Large intestine (tissue), 3 donors: ENCODE measurements at regions not wholly inside any gene's neighbourhood (a gene's known extent, or its start where the extent isn't known, plus 50 kb on each side); places are given as distances from the start of the nearest gene placed in this dataset.
"Not testable (repeated sequence)": the region's sequence is repeated elsewhere in the genome, so short reads cannot be mapped to it uniquely, and the experiment has no call there.

Experiments used
- DNase-seq, 2 donors: peaks; one replicate each; pipeline versions ENCODE4 v3.0.0 to v3.0.0-alpha.2; 2013
- H3K27ac ChIP-seq: one replicate; pipeline ENCODE4 v1.5.1; 2013; ENCODE audit warnings: low read length
- H3K27me3 ChIP-seq: 2 replicates; pipeline ENCODE4 v1.6.1; 2013; ENCODE audit warnings: low read length; ENCODE audit not compliant: control insufficient read depth, insufficient read depth
- H3K36me3 ChIP-seq: 2 replicates; pipeline ENCODE4 v1.6.1; 2013; ENCODE audit warnings: low read length; ENCODE audit not compliant: control insufficient read depth, insufficient read depth
- H3K4me1 ChIP-seq: one replicate; pipeline ENCODE4 v1.6.1; 2013; ENCODE audit warnings: low read length; ENCODE audit not compliant: control insufficient read depth, insufficient read depth
- H3K4me3 ChIP-seq: one replicate; pipeline ENCODE4 v1.5.1; 2013; ENCODE audit warnings: low read length
- H3K9me3 ChIP-seq: one replicate; pipeline ENCODE4 v1.6.1; 2013; ENCODE audit warnings: mild to moderate bottlenecking, low read depth, low read length, moderate library complexity; ENCODE audit not compliant: control insufficient read depth
- WGBS: methylation state at CpG from one replicate; pipeline ENCODE4 v1.1.5; 2013; ENCODE audit warnings: low lambda C conversion rate; ENCODE audit not compliant: insufficient coverage; 5-methylcytosine and 5-hydroxymethylcytosine counted together

DNA sequence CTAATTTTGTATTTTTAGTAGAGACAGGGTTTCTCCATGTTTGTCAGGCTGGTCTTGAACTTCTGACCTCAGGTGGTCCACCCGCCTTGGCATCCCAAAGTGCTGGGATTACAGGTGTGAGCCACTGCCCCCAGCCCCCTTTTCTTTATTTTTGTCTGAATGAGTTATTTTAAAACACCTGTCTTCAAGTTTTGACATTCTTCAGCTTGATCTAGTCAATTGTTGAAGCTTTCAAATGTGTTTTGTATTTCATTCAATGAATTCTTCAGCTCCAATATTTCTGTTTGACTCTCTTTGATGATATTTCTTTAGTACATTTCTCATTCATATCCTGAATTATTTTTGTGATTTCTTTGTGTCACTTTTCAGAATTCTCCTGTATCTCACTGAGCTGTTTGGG, 486.2 kb downstream of the DMAC1 start:
- no peaks in the 10 kb centered on the region for H3K27me3 ChIP-seq
- H3K27ac ChIP-seq, result no peak overlapping the region
- whole genome bisulfite sequencing, result 80% methylated on average over 1 of the region's 1 CpG
- H3K9me3 ChIP-seq, result peaks cover 28% of the 10 kb centered on the region
- H3K4me1 ChIP-seq, result no peaks in the 10 kb centered on the region
- H3K36me3 ChIP-seq, result no peaks in the 10 kb centered on the region
- no peak for DNase-seq
- H3K4me3 ChIP-seq, result no peak overlapping the region

GRCh38 chr9:7309051-7309450, 490.5 kb downstream of the DMAC1 start:
- not testable (repeated sequence) for H3K4me3 ChIP-seq, H3K4me1 ChIP-seq, H3K27ac ChIP-seq, H3K27me3 ChIP-seq, DNase-seq, H3K36me3 ChIP-seq
- WGBS, result 100% methylated on average over 2 of the region's 7 CpGs
- H3K9me3 ChIP-seq, result peaks cover 22% of the 10 kb centered on the region

GRCh38 chr9:7305677-7306076, 493.9 kb downstream of the DMAC1 start:
- no peaks in the 10 kb centered on the region for H3K4me1 ChIP-seq
- no peak overlapping the region for H3K27ac ChIP-seq
- H3K36me3 ChIP-seq, result no peaks in the 10 kb centered on the region
- no peak for DNase-seq
- 92% methylated on average over 2 of the region's 3 CpGs for WGBS
- H3K27me3 ChIP-seq, result no peaks in the 10 kb centered on the region
- peaks cover 4% of the 10 kb centered on the region for H3K9me3 ChIP-seq
- no peak overlapping the region for H3K4me3 ChIP-seq

DNA sequence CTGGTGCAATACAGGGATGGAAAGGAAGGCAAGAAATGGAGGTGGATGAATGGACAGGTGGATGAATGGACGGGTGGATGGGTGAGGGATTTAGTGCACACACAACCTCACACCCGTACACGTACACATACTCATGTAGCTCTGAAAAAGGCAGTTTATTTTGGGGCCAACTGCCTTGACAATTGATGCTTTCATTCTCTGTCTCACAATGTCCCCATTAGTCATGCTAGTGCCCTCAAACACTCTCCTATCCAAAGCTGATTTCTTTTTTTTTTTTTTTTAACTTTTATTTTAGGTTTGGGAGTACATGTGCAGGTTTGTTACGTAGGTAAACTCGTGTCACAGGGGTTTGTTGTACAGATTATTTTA, 495.0 kb downstream of the DMAC1 start:
- H3K27ac ChIP-seq, result no peak overlapping the region
- H3K36me3 ChIP-seq, result no peaks in the 10 kb centered on the region
- no peaks in the 10 kb centered on the region for H3K27me3 ChIP-seq
- H3K9me3 ChIP-seq, result no peaks in the 10 kb centered on the region
- no CpG with 5 or more reads among the region's 5 CpGs for WGBS
- no peaks in the 10 kb centered on the region for H3K4me1 ChIP-seq
- no peak for DNase-seq
- no peak overlapping the region for H3K4me3 ChIP-seq

DNA sequence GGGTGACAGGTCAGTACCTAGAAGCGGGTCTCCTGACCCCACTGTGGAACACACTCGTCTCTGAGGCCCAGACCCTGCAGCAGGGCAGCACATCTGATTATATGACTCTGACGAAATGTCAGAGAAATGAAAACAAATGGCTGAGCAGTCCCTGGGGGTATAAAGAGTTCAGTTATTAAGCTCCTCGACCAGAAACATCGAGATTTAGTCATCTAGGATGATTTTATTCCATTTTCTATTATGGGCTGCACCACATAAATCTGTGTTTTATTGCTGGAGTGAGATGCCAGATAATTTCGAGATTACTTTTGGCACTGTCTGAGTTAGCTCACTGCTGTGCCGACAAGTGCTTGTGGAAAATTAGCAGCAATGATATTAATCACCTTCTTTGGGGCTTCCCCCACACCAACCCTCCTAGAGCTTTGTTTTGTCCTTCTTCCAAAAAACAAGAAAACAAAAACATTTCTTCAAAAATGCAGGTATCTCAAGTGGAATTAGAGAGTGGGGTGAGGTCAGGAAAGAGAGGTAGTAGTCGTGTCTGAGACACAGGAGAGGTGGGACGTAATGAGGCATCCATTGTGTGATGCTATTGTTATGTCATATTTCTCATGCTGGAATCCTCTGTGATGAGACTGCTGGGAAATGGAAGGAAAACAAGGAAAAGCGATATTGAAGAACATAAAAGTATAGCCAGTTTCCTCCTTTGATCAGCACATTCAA, 495.5 kb downstream of the DMAC1 start:
- Histone ChIP-seq H3K9me3 (no peaks in the 10 kb centered on the region), H3K4me1 (no peaks in the 10 kb centered on the region), H3K4me3 (no peak overlapping the region), H3K36me3 (no peaks in the 10 kb centered on the region), H3K27ac (no peak overlapping the region), H3K27me3 (no peaks in the 10 kb centered on the region)
- DNase-seq, result no peak
- WGBS, result 85% methylated on average over 3 of the region's 10 CpGs

- H3K9me3 ChIP-seq, result no peaks in the 10 kb centered on the region
- H3K36me3 ChIP-seq, result no peaks in the 10 kb centered on the region
- H3K27me3 ChIP-seq, result no peaks in the 10 kb centered on the region
- no peak overlapping the region for H3K27ac ChIP-seq
- H3K4me3 ChIP-seq, result no peak overlapping the region
- WGBS, result no CpG with 5 or more reads among the region's 3 CpGs
- no peak for DNase-seq
- no peaks in the 10 kb centered on the region for H3K4me1 ChIP-seq
Observed at GRCh38 chr9:7300484-7300883, 499.1 kb downstream of the DMAC1 start.

DNA sequence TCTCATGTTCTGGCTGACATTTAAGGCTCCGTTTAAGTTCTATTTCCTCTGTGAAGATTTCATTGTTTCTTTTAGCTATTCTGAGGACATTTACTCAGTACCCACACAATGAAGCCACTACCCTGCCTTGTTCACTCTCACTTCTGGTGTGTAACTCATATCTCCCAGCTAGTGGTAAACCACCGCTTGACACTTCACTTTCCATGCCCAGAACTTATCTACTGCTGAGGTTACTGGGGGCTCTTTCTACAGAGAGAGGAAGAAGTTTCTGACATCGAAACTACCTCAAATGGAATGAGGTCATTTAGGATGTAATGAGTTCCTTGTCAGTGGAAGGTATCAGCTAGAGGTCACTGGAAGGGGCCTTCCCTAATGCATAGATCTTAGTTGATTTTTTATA, 501.5 kb downstream of the DMAC1 start:
- Histone ChIP-seq H3K9me3 (no peaks in the 10 kb centered on the region), H3K4me1 (no peaks in the 10 kb centered on the region), H3K4me3 (no peak overlapping the region), H3K27ac (no peak overlapping the region), H3K36me3 (no peaks in the 10 kb centered on the region), H3K27me3 (no peaks in the 10 kb centered on the region)
- 83% methylated on average over 1 of the region's 3 CpGs for WGBS
- DNase-seq, result no peak

GRCh38 chr9:7297521-7297920, 502.1 kb downstream of the DMAC1 start:
- WGBS, result no CpG with 5 or more reads among the region's 1 CpG
- Histone ChIP-seq H3K4me3 (no peak overlapping the region), H3K27me3 (no peaks in the 10 kb centered on the region), H3K36me3 (no peaks in the 10 kb centered on the region), H3K27ac (no peak overlapping the region), H3K9me3 (no peaks in the 10 kb centered on the region), H3K4me1 (no peaks in the 10 kb centered on the region)
- no peak for DNase-seq

DNA sequence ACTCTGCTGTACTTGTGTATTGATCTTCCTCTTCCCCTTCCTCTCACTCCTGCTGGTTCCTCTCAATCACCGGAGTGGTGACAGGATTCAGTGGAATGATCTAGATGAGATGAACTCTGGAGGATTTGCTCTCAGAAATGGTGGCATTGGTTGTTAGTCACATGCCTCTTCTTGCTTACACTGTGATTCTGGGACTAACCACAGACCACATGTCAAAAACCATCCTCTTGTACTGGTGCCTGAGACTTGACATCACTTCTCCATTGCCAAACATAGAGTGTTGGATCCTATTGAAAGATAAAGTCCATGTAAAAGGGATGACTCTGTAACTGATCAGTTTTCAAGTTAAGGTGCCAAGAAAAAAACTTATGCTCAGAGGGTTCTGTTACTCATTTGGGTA, 506.5 kb downstream of the DMAC1 start:
- H3K36me3 ChIP-seq, result no peaks in the 10 kb centered on the region
- no peak overlapping the region for H3K4me3 ChIP-seq
- no peaks in the 10 kb centered on the region for H3K4me1 ChIP-seq
- no peaks in the 10 kb centered on the region for H3K9me3 ChIP-seq
- DNase-seq, result no peak
- no peak overlapping the region for H3K27ac ChIP-seq
- no CpG with 5 or more reads among the region's 1 CpG for WGBS
- H3K27me3 ChIP-seq, result no peaks in the 10 kb centered on the region

DNA sequence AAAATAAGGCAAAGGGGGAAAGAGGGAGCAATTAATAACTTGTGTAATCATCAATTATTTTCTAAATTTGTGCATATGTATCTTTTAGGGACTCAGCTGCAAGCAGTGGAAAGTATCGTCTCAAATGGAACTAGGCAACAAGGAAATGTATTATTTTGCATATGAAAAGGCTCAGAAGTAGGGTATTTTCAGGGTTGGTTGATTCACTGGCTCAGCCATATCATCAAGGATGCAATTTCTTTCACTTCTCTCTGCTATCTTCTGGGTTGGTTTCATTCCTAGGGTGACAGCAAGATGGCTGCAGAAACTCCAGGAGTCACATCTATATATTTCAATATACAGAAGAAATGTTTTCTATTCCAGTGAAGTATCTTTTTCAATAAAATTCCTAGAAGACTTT, 509.8 kb downstream of the DMAC1 start:
- no CpG with 5 or more reads among the region's 1 CpG for WGBS

GRCh38 chr9:7287986-7288385, 511.6 kb downstream of the DMAC1 start:
- H3K9me3 ChIP-seq, result no peaks in the 10 kb centered on the region

More for the DNA sequence above, 509.8 kb downstream of the DMAC1 start:
- no peak overlapping the region for H3K4me3 ChIP-seq
- no peaks in the 10 kb centered on the region for H3K4me1 ChIP-seq
- H3K27ac ChIP-seq, result no peak overlapping the region
- H3K9me3 ChIP-seq, result no peaks in the 10 kb centered on the region
- no peak for DNase-seq
- no peaks in the 10 kb centered on the region for H3K27me3 ChIP-seq
- H3K36me3 ChIP-seq, result no peaks in the 10 kb centered on the region

More at GRCh38 chr9:7287986-7288385, 511.6 kb downstream of the DMAC1 start:
- no peaks in the 10 kb centered on the region for H3K4me1 ChIP-seq
- no peak overlapping the region for H3K4me3 ChIP-seq
- H3K36me3 ChIP-seq, result no peaks in the 10 kb centered on the region
- no peak for DNase-seq
- H3K27me3 ChIP-seq, result no peaks in the 10 kb centered on the region
- H3K27ac ChIP-seq, result no peak overlapping the region
